ENCODE measurements at regions not wholly inside any gene's neighbourhood (a gene's known extent, or its start where the extent isn't known, plus 50 kb on each side); places are given as distances from the start of the nearest gene placed in this dataset.

DNA sequence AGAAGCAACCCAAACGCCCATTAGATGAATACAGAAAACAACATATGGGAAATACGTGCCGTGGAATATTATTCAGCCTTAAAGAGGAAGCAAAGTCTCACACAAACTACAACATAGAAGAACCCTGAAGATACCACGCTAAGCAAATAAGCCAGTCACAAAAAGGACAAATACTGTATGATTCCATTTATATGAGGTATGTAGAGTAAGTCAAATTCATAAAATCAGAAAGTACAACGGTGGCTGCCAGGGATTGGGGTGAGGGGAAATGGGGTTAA is 54.2 kb downstream of the SIPA1L2 start:
- TF ChIP-seq ZBTB7A (IDR thresholded peaks at IDR 0.05; ENCODE audit: low read depth): no peak
- no peak for TF ChIP-seq YY1 (IDR thresholded peaks at IDR 0.05; ENCODE audit: low read depth)
